Aorta (tissue), 5 donors: ENCODE measurements at regions not wholly inside any gene's neighbourhood (a gene's known extent, or its start where the extent isn't known, plus 50 kb on each side); places are given as distances from the start of the nearest gene placed in this dataset.
"Not testable (repeated sequence)": the region's sequence is repeated elsewhere in the genome, so short reads cannot be mapped to it uniquely, and the experiment has no call there.

Source experiments
- ATAC-seq: fragments of 200-7000 bp; cut with Tn5 transposase; one replicate; pipeline ENCODE4 v1.9.1; 2022; ENCODE audit warnings: moderate library complexity; ENCODE audit not compliant: low FRiP score
- DNase-seq, 2 donors: peaks; one replicate each; pipeline ENCODE4 v3.0.0-alpha.2; 2020
- H3K27ac ChIP-seq, 2 donors: one replicate each; pipeline ENCODE4 v1.5.1; 2013; ENCODE audit warnings: low read length in 2 of 2, mild to moderate bottlenecking in 2 of 2, moderate library complexity in 2 of 2, control low read depth in 1 of 2, inconsistent platforms in 1 of 2, low read depth in 1 of 2
- H3K27me3 ChIP-seq, 2 donors: one replicate each; pipeline ENCODE4 v1.6.1; 2013; ENCODE audit warnings: control low read depth in 1 of 2, low read length in 1 of 2, mild to moderate bottlenecking in 1 of 2, moderate library complexity in 1 of 2; ENCODE audit not compliant: insufficient read depth in 2 of 2, control insufficient read depth in 1 of 2
- H3K36me3 ChIP-seq, 2 donors: one replicate each; pipeline ENCODE4 v1.6.1; 2013; ENCODE audit warnings: control low read depth in 1 of 2, low read length in 1 of 2, mild to moderate bottlenecking in 1 of 2; ENCODE audit not compliant: insufficient read depth in 2 of 2, control insufficient read depth in 1 of 2
- H3K4me1 ChIP-seq, 2 donors: one replicate each; pipeline ENCODE4 v1.6.1; 2013; ENCODE audit warnings: low read length in 2 of 2, control low read depth in 1 of 2, mild to moderate bottlenecking in 1 of 2, moderate library complexity in 1 of 2; ENCODE audit not compliant: insufficient read depth in 2 of 2, control insufficient read depth in 1 of 2
- H3K4me3 ChIP-seq, 2 donors: one replicate each; pipeline ENCODE4 v1.5.1; 2013; ENCODE audit warnings: low read length in 2 of 2, control low read depth in 1 of 2, mild to moderate bottlenecking in 1 of 2
- H3K9me3 ChIP-seq: one replicate; pipeline ENCODE4 v1.6.1; 2013; ENCODE audit warnings: mild to moderate bottlenecking, low read length; ENCODE audit not compliant: control insufficient read depth
- WGBS, 2 donors: extraction: QIAGEN DNeasy Blood & Tissue Kit; methylation state at CpG; one replicate each; pipeline ENCODE4 v1.1.7; 2013; 5-methylcytosine and 5-hydroxymethylcytosine counted together
- intact Hi-C, 2 donors: fragments of 100-400 bp; cut with DNase I; formaldehyde crosslinking; loops; one replicate each; pipeline versions ENCODE4 v1.14.2 to v1.15.0; 2022
- donor health status: healthy with polysubstance abuse.
- donor health status: Bipolar disorder and iron deficiency.
- donor health status: DM: no; HTN: no; CAD: no.
- donor health status: DM: no; HTN: no; CAD: no.
- donor health status: DM: yes; HTN: yes; CAD: no.

- Histone ChIP-seq H3K36me3 (no peaks in the 10 kb centered on the region), H3K4me3 (no peak overlapping the region), H3K27ac (no peak overlapping the region), H3K4me1 (no peaks in the 10 kb centered on the region), H3K9me3 (no peaks in the 10 kb centered on the region), H3K27me3 (no peaks in the 10 kb centered on the region)
- ATAC-seq (no peak), DNase-seq (no peak)
- intact Hi-C loops, result no loop called here
- 57 to 65% methylated on average over 1 of the region's 1 CpG for WGBS, 2 donors
These were observed 727.9 kb upstream of the DIAPH2 start for GRCh38 chrX:95956745-95957144.

DNA sequence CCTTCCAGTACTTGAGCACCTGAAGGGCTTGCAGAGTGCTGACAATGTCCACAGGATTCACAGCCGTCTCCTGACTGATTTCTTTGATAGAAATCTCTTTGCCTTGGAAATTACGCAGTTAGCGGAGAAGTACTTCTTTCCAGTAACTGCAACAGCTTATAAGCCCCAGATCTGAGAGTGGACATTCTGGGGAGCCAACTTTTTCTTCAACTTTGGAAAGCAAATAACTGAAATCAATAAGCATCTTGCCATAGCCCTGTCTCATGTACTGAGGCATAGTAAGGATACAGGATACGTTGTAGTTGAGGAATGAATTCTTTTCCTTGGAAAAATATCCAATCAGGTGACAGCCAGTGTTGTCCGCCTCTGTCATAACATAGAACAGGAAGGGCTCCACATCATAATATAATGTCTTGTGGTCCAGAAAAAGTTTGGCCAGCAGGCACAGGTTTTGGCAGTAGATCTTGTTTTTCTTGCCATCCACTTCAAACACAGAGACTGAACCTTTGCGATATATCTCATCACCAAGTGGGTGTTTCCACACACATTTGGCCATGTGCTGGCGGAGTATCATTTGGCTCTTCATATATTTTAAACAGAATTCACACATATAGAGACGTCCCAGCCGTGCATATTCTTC lies 711.1 kb upstream of the DIAPH2 start:
- H3K9me3 ChIP-seq, intact Hi-C loops, H3K27ac ChIP-seq, H3K36me3 ChIP-seq, H3K27me3 ChIP-seq, H3K4me1 ChIP-seq, H3K4me3 ChIP-seq, DNase-seq: not testable (repeated sequence)
- WGBS, 2 donors, result 46 to 61% methylated on average over 9 of the region's 9 CpGs
- peak; percentile 63 for ATAC-seq

- Histone ChIP-seq H3K4me1 (no peaks in the 10 kb centered on the region), H3K27me3 (no peaks in the 10 kb centered on the region), H3K36me3 (no peaks in the 10 kb centered on the region), H3K9me3 (no peaks in the 10 kb centered on the region), H3K4me3 (no peak overlapping the region), H3K27ac (no peak overlapping the region)
- intact Hi-C loops, result no loop called here
- peak; percentile 19 for ATAC-seq
- no peak for DNase-seq
- WGBS, 2 donors, result 48 to 61% methylated on average over 4 of the region's 4 CpGs
These were observed 710.6 kb upstream of the DIAPH2 start for GRCh38 chrX:95974096-95974470.

DNA sequence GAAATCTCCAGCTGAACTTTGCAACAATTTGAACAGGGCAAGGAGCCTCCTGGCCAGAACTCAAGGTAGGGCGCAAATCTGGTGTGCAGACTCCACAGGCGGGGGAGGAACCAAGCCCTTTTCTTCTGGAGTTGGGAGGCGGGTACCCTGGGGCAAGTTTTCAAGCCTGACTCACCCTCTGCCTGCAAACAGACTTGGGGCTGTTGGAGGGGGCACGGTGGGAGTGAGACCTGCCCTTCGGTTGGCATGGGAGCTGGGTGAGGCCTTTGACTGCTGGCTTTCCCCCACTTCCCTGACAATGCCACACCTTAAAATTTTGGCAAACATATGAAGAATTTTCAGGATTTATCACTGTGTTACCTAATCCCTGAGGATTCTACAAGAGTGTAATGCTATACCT lies 709.8 kb upstream of the DIAPH2 start:
- Histone ChIP-seq H3K4me3 (no peak overlapping the region), H3K27me3 (no peaks in the 10 kb centered on the region), H3K9me3 (no peaks in the 10 kb centered on the region), H3K4me1 (no peaks in the 10 kb centered on the region), H3K27ac (no peak overlapping the region), H3K36me3 (no peaks in the 10 kb centered on the region)
- 62 to 68% methylated on average over 5 of the region's 5 CpGs for WGBS, 2 donors
- intact Hi-C loops, result no loop called here
- DNase-seq (no peak), ATAC-seq (no peak)

DNA sequence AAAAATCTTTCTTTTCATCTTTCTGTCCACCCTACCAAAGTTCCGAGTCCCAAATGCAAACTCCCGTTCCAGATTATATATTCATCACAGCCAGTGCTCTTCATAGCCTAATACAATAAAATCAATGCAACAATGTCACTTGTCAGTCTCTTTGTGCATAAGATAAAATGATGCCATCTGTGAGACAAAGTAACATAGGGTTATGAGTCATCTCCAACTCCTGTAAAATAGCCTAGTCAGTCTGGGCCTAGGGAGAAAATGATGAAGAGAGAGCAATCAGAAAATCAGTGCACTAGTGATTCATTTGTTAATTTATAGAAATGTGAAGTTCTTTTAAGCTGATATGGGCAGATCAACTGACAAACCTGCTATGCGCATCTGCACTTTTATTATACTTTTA lies 689.1 kb upstream of the DIAPH2 start:
- H3K4me3 ChIP-seq, result no peak overlapping the region
- H3K27ac ChIP-seq, result no peak overlapping the region
- DNase-seq (no peak), ATAC-seq (no peak)
- H3K9me3 ChIP-seq, result no peaks in the 10 kb centered on the region
- H3K4me1 ChIP-seq, result no peaks in the 10 kb centered on the region
- whole genome bisulfite sequencing, 2 donors, result 87 to 97% methylated on average over 3 of the region's 3 CpGs
- H3K36me3 ChIP-seq, result no peaks in the 10 kb centered on the region
- intact Hi-C loops, result no loop called here
- peaks cover 0 to 1% of the 10 kb centered on the region in 2 donors for H3K27me3 ChIP-seq

- no peak for ATAC-seq
- no peak overlapping the region for H3K4me3 ChIP-seq
- H3K27me3 ChIP-seq, result no peaks in the 10 kb centered on the region
- 67 to 94% methylated on average over 1 of the region's 1 CpG for WGBS, 2 donors
- no peak overlapping the region for H3K27ac ChIP-seq
- no peaks in the 10 kb centered on the region for H3K9me3 ChIP-seq
- H3K36me3 ChIP-seq, result no peaks in the 10 kb centered on the region
- no peaks in the 10 kb centered on the region for H3K4me1 ChIP-seq
- no peak for DNase-seq
- intact Hi-C loops, result no loop called here
These were observed 688.3 kb upstream of the DIAPH2 start for GRCh38 chrX:95996294-95996693.

- DNase-seq (no peak), ATAC-seq (no peak)
- WGBS, 2 donors, result 36 to 42% methylated on average over 5 of the region's 5 CpGs
- Histone ChIP-seq H3K27ac (no peak overlapping the region), H3K4me3 (no peak overlapping the region), H3K27me3 (no peaks in the 10 kb centered on the region), H3K36me3 (no peaks in the 10 kb centered on the region), H3K9me3 (no peaks in the 10 kb centered on the region), H3K4me1 (no peaks in the 10 kb centered on the region)
- intact Hi-C loops, result no loop called here
These were observed 682.2 kb upstream of the DIAPH2 start for GRCh38 chrX:96002431-96002830.

- Histone ChIP-seq H3K4me1 (no peaks in the 10 kb centered on the region), H3K9me3 (no peaks in the 10 kb centered on the region), H3K4me3 (no peak overlapping the region), H3K27me3 (no peaks in the 10 kb centered on the region), H3K36me3 (no peaks in the 10 kb centered on the region), H3K27ac (no peak overlapping the region)
- intact Hi-C loops, result no loop called here
- DNase-seq (no peak), ATAC-seq (no peak)
- 42 to 53% methylated on average over 2 of the region's 2 CpGs for WGBS, 2 donors
These were observed 680.3 kb upstream of the DIAPH2 start for GRCh38 chrX:96004386-96004785.

GRCh38 chrX:96006281-96006680 lies 678.4 kb upstream of the DIAPH2 start:
- intact Hi-C loops, result no loop called here
- Histone ChIP-seq H3K4me3 (no peak overlapping the region), H3K27ac (no peak overlapping the region), H3K4me1 (no peaks in the 10 kb centered on the region), H3K27me3 (no peaks in the 10 kb centered on the region), H3K9me3 (no peaks in the 10 kb centered on the region), H3K36me3 (no peaks in the 10 kb centered on the region)
- ATAC-seq (no peak), DNase-seq (no peak)
- 65 to 74% methylated on average over 4 of the region's 4 CpGs for WGBS, 2 donors
